HEK293 (cell line): ENCODE measurements at regions not wholly inside any gene's neighbourhood (a gene's known extent, or its start where the extent isn't known, plus 50 kb on each side); places are given as distances from the start of the nearest gene placed in this dataset.

ENCODE experiments used
- ATF2 ChIP-seq: fragments of 450-650 bp; formaldehyde crosslinking; IDR thresholded peaks from 2 replicates; pipeline ENCODE4 v1.5.1; 2016; ENCODE audit warnings: missing biosample characterization, missing genetic modification characterization, low read depth
- CTCF ChIP-seq: fragments of 450-650 bp; formaldehyde crosslinking; IDR thresholded peaks from 2 replicates; pipeline ENCODE4 v1.5.1; 2016; ENCODE audit warnings: missing biosample characterization, missing genetic modification characterization
- HIC1 ChIP-seq: fragments of 450-650 bp; formaldehyde crosslinking; IDR thresholded peaks from 2 replicates; pipeline ENCODE4 v1.5.1; 2016; ENCODE audit warnings: missing biosample characterization, missing genetic modification characterization
- HOXA7 ChIP-seq: sonication (generic); formaldehyde crosslinking; IDR thresholded peaks from 2 replicates; pipeline ENCODE4 v1.8.1; 2022; ENCODE audit warnings: missing genetic modification reagents, borderline replicate concordance
- PBX3 ChIP-seq: sonication (generic); formaldehyde crosslinking; IDR thresholded peaks from 2 replicates; pipeline ENCODE4 v1.8.1; 2022; ENCODE audit warnings: mild to moderate bottlenecking, moderate library complexity, missing genetic modification reagents
- PRDM10 ChIP-seq: fragments of 450-650 bp; formaldehyde crosslinking; IDR thresholded peaks from 2 replicates; pipeline ENCODE4 v1.5.1; 2016; ENCODE audit warnings: missing biosample characterization, missing genetic modification characterization
- TRIM28 ChIP-seq: IDR thresholded peaks from 2 replicates; pipeline ENCODE4 v1.6.1; 2011; ENCODE audit warnings: low read length, control low read depth, borderline replicate concordance
- ZNF362 ChIP-seq: fragments of 450-650 bp; formaldehyde crosslinking; IDR thresholded peaks from 2 replicates; pipeline ENCODE4 v1.5.1; 2016; ENCODE audit warnings: missing biosample characterization, missing genetic modification characterization
- ZNF426 ChIP-seq: fragments of 450-650 bp; formaldehyde crosslinking; IDR thresholded peaks from 2 replicates; pipeline ENCODE4 v1.5.1; 2017; ENCODE audit warnings: missing biosample characterization, missing genetic modification characterization, mild to moderate bottlenecking, inconsistent platforms, moderate library complexity
- ZNF830 ChIP-seq: fragments of 450-650 bp; IDR thresholded peaks from 2 replicates; pipeline ENCODE4 v1.5.0; 2018; ENCODE audit warnings: missing biosample characterization, missing genetic modification characterization, low read depth, mild to moderate bottlenecking, moderate library complexity

GRCh38 chr7:121510302-121510701 lies 114.2 kb upstream of the FAM3C start:
- TF ChIP-seq PBX3 (CRISPR knock-in tag) (no peak), CTCF (no peak), ATF2 (no peak), ZNF830 (tag by site-specific recombination) (no peak), PRDM10 (tag by site-specific recombination) (no peak), HIC1 (tag by site-specific recombination) (no peak), TRIM28 (no peak), ZNF426 (tag by site-specific recombination) (no peak), HOXA7 (CRISPR knock-in tag) (no peak), ZNF362 (tag by site-specific recombination) (no peak)
